Smooth muscle cell (in vitro differentiated cells): ENCODE measurements at regions not wholly inside any gene's neighbourhood (a gene's known extent, or its start where the extent isn't known, plus 50 kb on each side); places are given as distances from the start of the nearest gene placed in this dataset.

Experiments used
- DNase-seq: peaks from one replicate; lab custom pipeline; 2025; ENCODE audit not compliant: unreplicated experiment; lab: John Stamatoyannopoulos, UW
- H2AFZ ChIP-seq: fragments of 200-600 bp; sonication (generic); 2 replicates; pipeline ENCODE4 v1.6.0; 2016; ENCODE audit warnings: antibody characterized with exemption, low read depth, mild to moderate bottlenecking
- H3F3A ChIP-seq: fragments of 200-600 bp; sonication (generic); 2 replicates; pipeline ENCODE4 v1.6.0; 2017; ENCODE audit warnings: antibody characterized with exemption, low read depth
- H3K27ac ChIP-seq: fragments of 200-600 bp; sonication (generic); 2 replicates; pipeline ENCODE4 v1.5.1; 2016; ENCODE audit warnings: low read depth, mild to moderate bottlenecking
- H3K27me3 ChIP-seq: fragments of 200-600 bp; sonication (generic); 2 replicates; pipeline ENCODE4 v1.6.1; 2016; ENCODE audit warnings: low read depth, mild to moderate bottlenecking
- H3K36me3 ChIP-seq: fragments of 200-600 bp; sonication (generic); 2 replicates; pipeline ENCODE4 v1.5.1; 2016; ENCODE audit warnings: low read depth
- H3K4me1 ChIP-seq: fragments of 200-600 bp; sonication (generic); 2 replicates; pipeline ENCODE4 v1.5.1; 2016; ENCODE audit warnings: low read depth
- H3K4me2 ChIP-seq: fragments of 200-600 bp; sonication (generic); 2 replicates; pipeline ENCODE4 v1.6.0; 2016; ENCODE audit warnings: mild to moderate bottlenecking
- H3K4me3 ChIP-seq: fragments of 200-600 bp; sonication (generic); 2 replicates; pipeline ENCODE4 v1.5.1; 2016; ENCODE audit warnings: mild to moderate bottlenecking
- H3K79me2 ChIP-seq: fragments of 200-600 bp; sonication (generic); 2 replicates; pipeline ENCODE4 v1.6.0; 2016; ENCODE audit warnings: low read depth, mild to moderate bottlenecking
- H3K9ac ChIP-seq: fragments of 200-600 bp; sonication (generic); 2 replicates; pipeline ENCODE4 v1.6.0; 2016; ENCODE audit warnings: low read depth
- H3K9me3 ChIP-seq: fragments of 200-600 bp; sonication (generic); replicated peaks from 2 replicates; pipeline ENCODE4 v1.5.1; 2016; ENCODE audit warnings: low read depth
- H4K20me1 ChIP-seq: fragments of 200-600 bp; sonication (generic); 2 replicates; pipeline ENCODE4 v1.6.0; 2016; ENCODE audit warnings: low read depth
- WGBS: methylation state at CpG from one replicate; pipeline ENCODE4 v1.1.7; 2016; ENCODE audit warnings: low lambda C conversion rate; 5-methylcytosine and 5-hydroxymethylcytosine counted together
- TF ChIP-seq, protein P1 (sequence below): fragments of 200-600 bp; sonication (generic); IDR thresholded peaks from 2 replicates; pipeline ENCODE4 v1.5.1; 2017; ENCODE audit warnings: borderline replicate concordance, mild to moderate bottlenecking, antibody characterized with exemption; ENCODE audit not compliant: insufficient read depth, poor library complexity, severe bottlenecking

GRCh38 chr13:44803390-44803789, 185.9 kb downstream of the NUFIP1 start:
- Histone ChIP-seq H3K36me3 (no peaks in the 10 kb centered on the region), H4K20me1 (no peaks in the 10 kb centered on the region), H3K27me3 (no peaks in the 10 kb centered on the region), H3F3A (no peaks in the 10 kb centered on the region), H3K79me2 (no peaks in the 10 kb centered on the region), H3K4me3 (no peak overlapping the region), H2AFZ (no peak overlapping the region), H3K9me3 (no peaks in the 10 kb centered on the region), H3K4me2 (no peak overlapping the region), H3K9ac (no peak overlapping the region), H3K4me1 (no peaks in the 10 kb centered on the region), H3K27ac (no peak overlapping the region)
- DNase-seq = no peak
- TF ChIP-seq, protein P1, sequence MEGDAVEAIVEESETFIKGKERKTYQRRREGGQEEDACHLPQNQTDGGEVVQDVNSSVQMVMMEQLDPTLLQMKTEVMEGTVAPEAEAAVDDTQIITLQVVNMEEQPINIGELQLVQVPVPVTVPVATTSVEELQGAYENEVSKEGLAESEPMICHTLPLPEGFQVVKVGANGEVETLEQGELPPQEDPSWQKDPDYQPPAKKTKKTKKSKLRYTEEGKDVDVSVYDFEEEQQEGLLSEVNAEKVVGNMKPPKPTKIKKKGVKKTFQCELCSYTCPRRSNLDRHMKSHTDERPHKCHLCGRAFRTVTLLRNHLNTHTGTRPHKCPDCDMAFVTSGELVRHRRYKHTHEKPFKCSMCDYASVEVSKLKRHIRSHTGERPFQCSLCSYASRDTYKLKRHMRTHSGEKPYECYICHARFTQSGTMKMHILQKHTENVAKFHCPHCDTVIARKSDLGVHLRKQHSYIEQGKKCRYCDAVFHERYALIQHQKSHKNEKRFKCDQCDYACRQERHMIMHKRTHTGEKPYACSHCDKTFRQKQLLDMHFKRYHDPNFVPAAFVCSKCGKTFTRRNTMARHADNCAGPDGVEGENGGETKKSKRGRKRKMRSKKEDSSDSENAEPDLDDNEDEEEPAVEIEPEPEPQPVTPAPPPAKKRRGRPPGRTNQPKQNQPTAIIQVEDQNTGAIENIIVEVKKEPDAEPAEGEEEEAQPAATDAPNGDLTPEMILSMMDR = no peak
- WGBS = 89% methylated on average over 4 of the region's 4 CpGs

GRCh38 chr13:44802491-44802890, 186.8 kb downstream of the NUFIP1 start:
- WGBS = 88% methylated on average over 4 of the region's 4 CpGs
- Histone ChIP-seq H3K9ac (no peak overlapping the region), H4K20me1 (no peaks in the 10 kb centered on the region), H3K4me1 (no peaks in the 10 kb centered on the region), H3K4me3 (no peak overlapping the region), H3K9me3 (no peaks in the 10 kb centered on the region), H2AFZ (peak overlapping the region; percentile 4), H3K4me2 (no peak overlapping the region), H3F3A (no peaks in the 10 kb centered on the region), H3K36me3 (no peaks in the 10 kb centered on the region), H3K79me2 (no peaks in the 10 kb centered on the region), H3K27me3 (no peaks in the 10 kb centered on the region), H3K27ac (no peak overlapping the region)
- TF ChIP-seq, protein P1 = no peak
- DNase-seq = no peak

DNA sequence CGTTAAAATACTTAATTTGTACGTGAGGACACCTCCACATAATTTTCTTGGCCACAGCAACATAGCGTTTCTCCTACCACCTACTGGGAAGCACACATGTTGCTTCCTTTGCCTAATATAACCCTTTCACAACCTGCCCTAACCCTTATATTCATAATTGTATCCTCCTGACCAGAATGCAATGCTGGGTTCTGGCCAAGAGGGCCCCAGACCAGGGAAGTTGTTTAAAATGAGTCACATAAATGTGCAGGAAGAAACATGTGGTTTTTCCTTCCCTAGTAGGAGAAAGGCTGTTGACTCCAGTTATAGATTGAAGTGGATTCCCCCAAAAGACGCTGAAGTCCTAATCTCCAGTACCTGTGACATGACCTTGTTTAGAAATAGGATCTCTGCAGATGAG, 187.3 kb downstream of the NUFIP1 start:
- no peaks in the 10 kb centered on the region for H3K36me3 ChIP-seq
- H3F3A ChIP-seq = no peaks in the 10 kb centered on the region
- peak overlapping the region; percentile 4 for H2AFZ ChIP-seq
- H3K4me1 ChIP-seq = no peaks in the 10 kb centered on the region
- WGBS = 81% methylated on average over 4 of the region's 4 CpGs
- H3K27me3 ChIP-seq = no peaks in the 10 kb centered on the region
- no peak overlapping the region for H3K27ac ChIP-seq
- TF ChIP-seq, protein P1 = no peak
- H3K4me2 ChIP-seq = no peak overlapping the region
- no peak for DNase-seq
- H3K9ac ChIP-seq = no peak overlapping the region
- H3K79me2 ChIP-seq = no peaks in the 10 kb centered on the region
- no peaks in the 10 kb centered on the region for H3K9me3 ChIP-seq
- no peaks in the 10 kb centered on the region for H4K20me1 ChIP-seq
- H3K4me3 ChIP-seq = no peak overlapping the region

DNA sequence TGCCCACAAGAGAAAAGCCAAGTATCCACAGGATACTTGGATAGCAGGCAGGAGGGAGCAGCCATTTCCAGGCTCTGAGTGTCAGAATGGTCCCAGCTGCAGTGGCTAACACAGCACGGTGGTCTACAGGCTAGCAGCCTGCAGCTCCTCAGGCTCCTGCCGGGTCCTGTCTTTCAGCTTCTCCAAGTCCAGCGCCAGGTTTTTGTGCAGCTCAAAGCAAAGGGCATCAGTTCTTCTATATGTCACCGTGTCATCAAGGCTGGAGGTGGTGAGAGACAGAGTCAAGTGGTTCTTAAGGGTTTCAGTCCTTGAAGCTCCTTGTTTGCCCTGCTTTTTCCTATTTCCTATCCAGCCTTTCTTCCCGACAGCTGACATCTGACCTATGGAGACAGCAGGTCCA, 188.6 kb downstream of the NUFIP1 start:
- TF ChIP-seq, protein P1 = no peak
- no peak overlapping the region for H3K9ac ChIP-seq
- no peak overlapping the region for H3K4me2 ChIP-seq
- WGBS = 91% methylated on average over 5 of the region's 5 CpGs
- no peak overlapping the region for H3K27ac ChIP-seq
- no peak overlapping the region for H2AFZ ChIP-seq
- H3K79me2 ChIP-seq = no peaks in the 10 kb centered on the region
- no peaks in the 10 kb centered on the region for H4K20me1 ChIP-seq
- H3F3A ChIP-seq = no peaks in the 10 kb centered on the region
- no peak for DNase-seq
- H3K9me3 ChIP-seq = no peaks in the 10 kb centered on the region
- no peaks in the 10 kb centered on the region for H3K27me3 ChIP-seq
- H3K4me3 ChIP-seq = no peak overlapping the region
- H3K4me1 ChIP-seq = no peaks in the 10 kb centered on the region
- no peaks in the 10 kb centered on the region for H3K36me3 ChIP-seq
